Daoy (cell line): ENCODE measurements at regions not wholly inside any gene's neighbourhood (a gene's known extent, or its start where the extent isn't known, plus 50 kb on each side); places are given as distances from the start of the nearest gene placed in this dataset.
"Not testable (repeated sequence)": the region's sequence is repeated elsewhere in the genome, so short reads cannot be mapped to it uniquely, and the experiment has no call there.

Experiments used
- DNase-seq: peaks from one replicate; pipeline ENCODE4 v3.0.0-alpha.2; 2015; ENCODE audit warnings: low read depth

GRCh38 chr14:97074456-97074855 is 277.3 kb downstream of the VRK1 start:
- no peak for DNase-seq

DNA sequence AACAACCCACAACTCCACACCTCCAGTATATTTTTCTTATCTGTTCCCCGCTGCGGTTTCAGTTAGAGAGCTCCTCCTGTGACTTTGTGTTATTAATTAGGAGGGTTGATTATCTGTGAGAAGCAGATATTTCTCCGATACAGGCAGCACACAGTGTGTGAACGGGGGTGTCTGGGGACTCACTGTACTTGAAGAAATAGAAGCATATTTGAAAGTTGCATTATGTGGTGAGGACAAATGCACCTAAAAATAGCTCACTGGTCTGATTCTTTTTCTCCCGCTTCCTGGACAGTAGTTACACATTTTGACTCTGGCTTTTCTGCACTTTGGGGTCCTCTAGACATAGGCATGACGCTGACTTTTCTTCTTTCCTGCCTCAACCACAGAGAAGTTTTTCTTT is 277.7 kb downstream of the VRK1 start:
- DNase-seq = no peak

- peak; percentile 91 for DNase-seq
Measured at GRCh38 chr14:97077253-97077653, 280.1 kb downstream of the VRK1 start.

DNA sequence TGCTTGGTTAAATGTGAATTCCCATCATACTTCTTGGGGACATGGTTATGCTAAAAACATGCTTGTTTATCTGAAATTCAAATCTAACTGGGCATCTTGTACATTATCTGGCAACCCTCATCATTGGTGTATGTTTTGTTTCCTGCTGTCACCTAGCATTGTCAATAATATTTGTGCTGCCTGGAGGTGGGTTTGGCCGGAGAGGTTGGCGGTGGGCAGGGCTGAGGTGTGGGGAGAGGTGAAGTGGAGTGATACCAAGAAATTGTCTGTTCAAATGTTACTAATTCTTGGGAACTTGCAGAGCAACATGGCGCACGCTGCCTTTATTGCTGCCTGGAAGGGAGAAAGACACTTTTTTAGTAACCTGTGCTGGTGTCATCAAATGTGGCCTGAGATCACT is 280.5 kb downstream of the VRK1 start:
- peak; percentile 40 for DNase-seq

GRCh38 chr14:97080991-97081390 is 283.8 kb downstream of the VRK1 start:
- DNase-seq = no peak

DNA sequence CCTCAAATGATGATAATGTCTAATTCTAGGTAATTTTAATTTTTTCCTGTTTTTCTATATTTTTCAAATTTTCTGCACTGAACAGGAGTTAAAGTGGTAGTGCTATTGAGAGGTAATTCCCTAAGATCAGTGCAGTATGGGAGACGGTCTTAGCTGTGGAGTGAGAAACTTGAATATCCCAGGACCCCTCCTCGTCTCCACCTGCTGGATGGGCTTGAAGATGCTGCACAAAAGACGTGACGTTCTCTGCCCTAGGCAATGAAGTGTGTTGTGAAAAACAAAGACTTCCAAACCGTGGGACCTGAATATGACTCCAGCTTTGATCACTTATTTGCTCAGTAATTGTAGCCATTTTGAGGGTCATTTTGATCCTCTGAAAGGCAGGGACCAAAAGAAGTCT is 298.1 kb downstream of the VRK1 start:
- DNase-seq = no peak

- no peak for DNase-seq
Measured at GRCh38 chr14:97097296-97097695, 300.1 kb downstream of the VRK1 start.

DNA sequence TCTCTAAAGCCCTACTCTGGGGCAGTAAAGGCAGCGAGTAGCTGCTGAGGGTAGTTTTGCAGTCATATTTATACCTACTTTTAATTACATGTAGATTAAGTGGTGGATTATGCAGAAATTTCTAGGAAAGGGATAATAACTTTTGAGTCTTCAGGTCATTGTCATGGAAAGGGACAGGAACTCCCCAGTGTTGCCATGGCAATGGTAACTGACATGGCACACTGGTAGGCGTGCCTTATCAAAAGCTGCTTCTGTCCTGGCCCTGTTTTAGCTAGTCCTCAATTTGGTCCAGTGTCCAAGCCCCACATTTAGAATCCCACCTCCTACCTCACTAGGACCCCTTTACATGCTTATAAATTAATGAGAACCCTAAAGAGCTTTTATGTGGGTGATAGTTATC is 303.1 kb downstream of the VRK1 start:
- no peak for DNase-seq

GRCh38 chr14:97101561-97101960 is 304.4 kb downstream of the VRK1 start:
- DNase-seq = no peak

DNA sequence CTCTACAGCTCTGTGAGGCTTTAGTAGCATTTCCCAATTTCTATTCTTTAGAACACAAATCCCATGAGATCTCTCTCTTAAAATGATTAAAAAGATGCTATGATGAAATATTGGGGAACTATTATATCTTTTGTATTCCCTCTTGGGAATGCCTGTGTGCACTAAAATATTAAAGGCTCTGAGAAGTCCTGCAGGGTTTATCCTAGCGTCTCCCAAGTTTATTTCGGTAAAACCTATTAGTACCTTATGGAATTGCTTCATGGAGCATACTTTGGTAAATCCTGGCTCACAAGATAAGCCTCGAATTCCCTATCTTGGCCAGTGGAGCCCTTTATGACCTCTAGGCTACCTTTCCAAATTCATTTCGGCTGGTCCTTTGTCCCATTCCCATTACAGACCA is 306.8 kb downstream of the VRK1 start:
- DNase-seq = no peak

- DNase-seq = peak; percentile 48
Measured at GRCh38 chr14:97106166-97106565, 309.0 kb downstream of the VRK1 start.

GRCh38 chr14:97106609-97107008 is 309.4 kb downstream of the VRK1 start:
- DNase-seq = peak; percentile 21

GRCh38 chr14:97107080-97107479 is 309.9 kb downstream of the VRK1 start:
- peak; percentile 92 for DNase-seq

DNA sequence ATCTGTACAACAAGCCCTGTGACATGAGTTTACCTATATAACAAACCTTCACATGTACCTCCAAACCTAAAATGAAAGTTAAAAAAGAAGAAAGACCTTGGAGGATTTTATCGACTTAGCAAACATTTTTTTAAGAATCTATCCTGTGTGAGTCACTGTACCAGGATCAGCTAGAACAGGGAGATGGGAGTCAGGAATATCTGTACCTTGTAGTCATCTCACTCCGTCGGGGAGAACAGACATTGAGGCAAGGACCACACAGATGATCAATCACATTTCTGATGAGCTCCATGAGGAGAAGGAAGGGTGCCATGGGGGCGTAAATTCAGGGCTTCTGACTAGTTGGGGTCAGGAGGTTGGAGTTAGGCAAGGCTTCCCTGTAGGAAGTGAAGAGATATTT is 310.6 kb downstream of the VRK1 start:
- DNase-seq = no peak

GRCh38 chr14:97109234-97109633 is 312.1 kb downstream of the VRK1 start:
- no peak for DNase-seq

DNA sequence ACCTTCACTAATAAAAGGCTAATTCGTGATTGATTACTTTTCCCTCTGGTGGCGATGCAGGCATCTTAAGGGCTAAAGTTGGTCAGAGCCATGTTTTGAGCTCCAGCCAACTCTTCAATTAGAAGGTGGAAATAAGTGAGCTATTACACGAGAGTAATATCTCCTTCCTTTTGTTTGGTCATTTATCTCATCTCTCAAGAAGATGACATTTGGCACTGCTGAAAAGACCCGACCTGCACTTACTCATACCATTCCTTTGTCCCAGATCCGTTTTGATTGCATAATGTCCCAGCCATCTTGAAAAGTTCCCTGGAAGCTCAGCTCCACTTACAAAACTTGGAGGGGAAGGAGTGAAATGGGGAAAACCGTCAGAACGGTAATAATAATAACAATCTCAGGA is 316.2 kb downstream of the VRK1 start:
- DNase-seq = peak; percentile 56

- DNase-seq = peak; percentile 72
Measured at GRCh38 chr14:97116546-97116945, 319.4 kb downstream of the VRK1 start.

DNA sequence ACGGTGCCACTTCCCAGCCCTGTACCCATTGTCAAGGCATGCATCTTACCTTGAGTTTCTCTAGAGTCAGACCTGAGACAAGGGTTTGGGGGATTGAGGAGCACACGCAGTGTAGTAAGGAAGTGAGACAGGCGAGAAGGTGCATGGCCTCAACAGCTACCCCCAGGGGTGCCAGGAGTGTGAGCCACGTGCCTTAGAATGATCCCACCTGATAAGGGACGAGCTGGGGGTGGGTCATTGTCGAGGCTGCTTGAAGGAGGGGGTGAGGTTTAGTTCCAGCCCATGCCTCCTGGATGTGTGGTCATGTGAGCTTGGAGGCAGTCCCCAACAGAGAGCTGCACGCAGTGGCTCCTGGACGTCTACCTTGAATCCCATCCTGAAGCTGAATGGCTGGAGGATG is 320.5 kb downstream of the VRK1 start:
- DNase-seq = no peak

DNA sequence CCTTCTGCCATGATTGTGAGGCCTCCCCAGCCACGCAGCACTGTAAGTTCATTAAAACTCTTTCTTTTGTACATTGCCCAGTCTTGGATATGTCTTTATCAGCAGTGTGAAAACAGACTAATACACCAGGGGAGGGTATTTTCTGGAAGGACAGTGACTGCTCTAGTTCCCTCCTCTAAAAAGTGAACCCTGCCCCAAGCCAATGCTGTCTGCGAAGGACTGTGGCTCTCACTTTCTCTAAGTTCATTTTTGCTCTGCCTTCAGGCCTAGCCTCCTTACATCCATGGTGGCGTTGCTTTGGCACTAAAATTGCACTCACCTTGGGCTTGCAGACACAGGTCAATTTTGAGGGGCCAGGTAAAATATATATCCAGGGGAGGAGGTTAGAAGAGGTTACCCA is 323.0 kb downstream of the VRK1 start:
- no peak for DNase-seq

- DNase-seq = peak; percentile 78
Measured at GRCh38 chr14:97120611-97121031, 323.4 kb downstream of the VRK1 start.

DNA sequence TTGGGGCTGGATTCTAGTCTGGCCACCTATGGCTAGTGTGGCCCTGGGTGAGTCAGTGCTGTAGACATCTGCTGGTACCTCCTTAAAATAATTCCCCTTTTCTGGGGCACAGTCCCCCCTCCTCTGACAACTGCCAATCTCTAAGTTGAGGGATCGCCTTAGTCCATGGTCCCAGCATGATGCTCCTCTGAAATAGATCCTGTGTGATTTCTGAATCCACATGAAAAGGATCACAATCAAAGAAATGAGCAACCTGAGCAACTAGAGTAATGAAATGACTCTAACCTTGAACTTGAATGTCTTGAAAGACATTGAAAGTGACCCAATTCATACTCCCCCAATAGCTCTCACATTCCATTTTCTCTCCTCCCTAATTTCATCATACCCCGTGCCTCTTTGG is 332.5 kb downstream of the VRK1 start:
- DNase-seq = no peak

DNA sequence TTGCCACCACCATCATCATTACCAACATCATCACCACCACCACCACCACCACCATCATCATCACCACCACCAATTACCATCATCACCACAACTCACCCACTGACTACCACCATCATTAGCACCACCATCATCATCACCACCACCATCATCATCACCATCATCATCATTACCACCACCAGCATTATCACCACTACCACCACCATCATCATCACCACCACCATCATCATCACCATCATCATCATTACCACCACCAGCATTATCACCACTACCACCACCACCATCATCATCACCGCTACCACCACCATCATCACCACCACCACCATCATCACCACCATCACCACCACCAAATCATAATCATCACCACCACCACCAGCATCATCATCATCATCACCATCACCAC is 338.7 kb downstream of the VRK1 start:
- not testable (repeated sequence) for DNase-seq

DNA sequence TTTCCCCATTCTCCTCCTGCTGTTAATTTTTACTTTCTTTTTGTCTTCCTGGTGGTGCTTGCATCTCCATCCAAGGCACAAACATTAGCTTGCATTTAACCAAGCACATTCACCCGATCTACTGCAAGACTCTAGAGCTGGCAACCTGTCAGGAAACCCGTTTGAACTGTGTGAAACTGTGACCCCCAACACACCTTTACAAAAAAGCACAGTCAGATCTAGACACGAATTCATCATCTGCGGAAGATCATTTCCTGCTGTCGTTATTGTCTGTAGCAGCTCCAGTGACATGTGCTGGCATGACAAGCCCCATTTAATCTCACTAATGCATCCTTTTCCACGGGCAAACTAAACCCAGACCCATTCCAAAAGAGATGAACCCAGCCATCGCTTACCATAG is 340.5 kb downstream of the VRK1 start:
- no peak for DNase-seq

GRCh38 chr14:97138801-97139200 is 341.6 kb downstream of the VRK1 start:
- peak; percentile 16 for DNase-seq

- DNase-seq = no peak
Measured at GRCh38 chr14:97143011-97143410, 345.8 kb downstream of the VRK1 start.
